ENCODE measurements at regions not wholly inside any gene's neighbourhood (a gene's known extent, or its start where the extent isn't known, plus 50 kb on each side); places are given as distances from the start of the nearest gene placed in this dataset.
A peak's percentile ranks its signal among the peaks of the same experiment; 100 is the strongest.

GRCh38 chr18:50475538-50476193 is 84.2 kb upstream of the MAPK4 start:
- Histone ChIP-seq H3K4me3 (ENCODE audit: low read length) (no peak overlapping the region), H3K9me3 (ENCODE audit: control insufficient read depth, low read depth, low read length) (no peaks in the 10 kb centered on the region), H3K27ac (ENCODE audit: low read length) (no peak overlapping the region), H3K4me1 (ENCODE audit: control insufficient read depth, insufficient read depth, low read length) (no peaks in the 10 kb centered on the region), H3K27me3 (ENCODE audit: control insufficient read depth, insufficient read depth, low read length) (no peaks in the 10 kb centered on the region), H3K36me3 (ENCODE audit: control insufficient read depth, insufficient read depth, low read length) (no peaks in the 10 kb centered on the region)
- peak in 1 of 2 donors; percentile 13 for DNase-seq
- no CpG with 5 or more reads among the region's 4 CpGs for WGBS (ENCODE audit: insufficient coverage, low lambda C conversion rate)

DNA sequence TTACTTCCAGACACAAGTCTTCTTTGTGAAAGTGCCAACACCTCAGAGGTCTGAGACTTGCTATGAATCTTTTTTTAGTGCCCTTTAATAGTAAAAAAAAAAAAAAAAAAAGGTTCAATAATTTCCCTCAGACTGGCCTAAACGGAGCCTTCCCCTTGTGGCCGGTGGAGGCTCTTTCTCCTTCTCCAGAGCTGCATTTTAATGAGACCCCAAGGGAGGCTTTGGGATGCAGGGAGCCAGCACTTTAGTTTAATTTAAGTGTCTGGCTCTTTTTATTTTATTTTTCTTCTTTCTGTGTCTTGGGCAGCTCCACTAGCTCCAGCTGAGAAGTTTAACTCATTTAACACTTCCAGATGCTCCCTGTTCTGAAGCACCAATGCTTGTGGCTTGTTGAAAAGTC is 67.8 kb upstream of the MAPK4 start:
- DNase-seq: no peak
- H3K4me1 ChIP-seq (ENCODE audit: control insufficient read depth, insufficient read depth, low read length): no peaks in the 10 kb centered on the region
- WGBS (ENCODE audit: insufficient coverage, low lambda C conversion rate): no CpG with 5 or more reads among the region's 2 CpGs

GRCh38 chr18:50494569-50494968 is 65.3 kb upstream of the MAPK4 start:
- Histone ChIP-seq H3K36me3 (ENCODE audit: control insufficient read depth, insufficient read depth, low read length) (no peaks in the 10 kb centered on the region), H3K4me1 (ENCODE audit: control insufficient read depth, insufficient read depth, low read length) (no peaks in the 10 kb centered on the region), H3K27ac (ENCODE audit: low read length) (no peak overlapping the region), H3K27me3 (ENCODE audit: control insufficient read depth, insufficient read depth, low read length) (no peaks in the 10 kb centered on the region), H3K9me3 (ENCODE audit: control insufficient read depth, low read depth, low read length) (no peaks in the 10 kb centered on the region), H3K4me3 (ENCODE audit: low read length) (no peak overlapping the region)
- no CpG with 5 or more reads among the region's 3 CpGs for WGBS (ENCODE audit: insufficient coverage, low lambda C conversion rate)
- no peak for DNase-seq

More for the DNA sequence above, 67.8 kb upstream of the MAPK4 start:
- no peaks in the 10 kb centered on the region for H3K27me3 ChIP-seq (ENCODE audit: control insufficient read depth, insufficient read depth, low read length)
- H3K4me3 ChIP-seq (ENCODE audit: low read length): no peak overlapping the region
- H3K9me3 ChIP-seq (ENCODE audit: control insufficient read depth, low read depth, low read length): no peaks in the 10 kb centered on the region
- no peak overlapping the region for H3K27ac ChIP-seq (ENCODE audit: low read length)
- H3K36me3 ChIP-seq (ENCODE audit: control insufficient read depth, insufficient read depth, low read length): no peaks in the 10 kb centered on the region

DNA sequence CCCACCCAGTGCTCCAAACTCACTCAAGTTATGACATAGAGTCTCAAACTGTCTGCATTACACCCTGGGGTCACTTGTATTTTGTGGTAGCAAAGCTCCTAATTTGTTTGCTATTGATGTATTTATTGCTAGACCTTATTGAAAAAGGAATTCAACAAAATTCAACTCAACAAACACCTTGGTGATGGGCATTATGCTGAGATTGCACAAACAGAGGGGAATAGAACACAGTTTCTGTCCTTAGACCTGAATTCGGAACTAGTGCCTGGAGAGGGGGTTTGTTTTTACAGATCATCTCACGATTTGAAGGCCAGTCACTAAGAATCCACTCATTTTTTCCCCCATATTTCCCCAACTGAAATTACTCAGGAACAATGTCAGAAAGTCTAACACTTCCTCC is 53.5 kb upstream of the MAPK4 start:
- Histone ChIP-seq H3K4me1 (ENCODE audit: control insufficient read depth, insufficient read depth, low read length) (no peaks in the 10 kb centered on the region), H3K4me3 (ENCODE audit: low read length) (no peak overlapping the region), H3K27ac (ENCODE audit: low read length) (no peak overlapping the region), H3K9me3 (ENCODE audit: control insufficient read depth, low read depth, low read length) (no peaks in the 10 kb centered on the region), H3K36me3 (ENCODE audit: control insufficient read depth, insufficient read depth, low read length) (no peaks in the 10 kb centered on the region), H3K27me3 (ENCODE audit: control insufficient read depth, insufficient read depth, low read length) (no peaks in the 10 kb centered on the region)
- WGBS (ENCODE audit: insufficient coverage, low lambda C conversion rate): 88% methylated on average over 1 of the region's 2 CpGs
- DNase-seq: no peak

DNA sequence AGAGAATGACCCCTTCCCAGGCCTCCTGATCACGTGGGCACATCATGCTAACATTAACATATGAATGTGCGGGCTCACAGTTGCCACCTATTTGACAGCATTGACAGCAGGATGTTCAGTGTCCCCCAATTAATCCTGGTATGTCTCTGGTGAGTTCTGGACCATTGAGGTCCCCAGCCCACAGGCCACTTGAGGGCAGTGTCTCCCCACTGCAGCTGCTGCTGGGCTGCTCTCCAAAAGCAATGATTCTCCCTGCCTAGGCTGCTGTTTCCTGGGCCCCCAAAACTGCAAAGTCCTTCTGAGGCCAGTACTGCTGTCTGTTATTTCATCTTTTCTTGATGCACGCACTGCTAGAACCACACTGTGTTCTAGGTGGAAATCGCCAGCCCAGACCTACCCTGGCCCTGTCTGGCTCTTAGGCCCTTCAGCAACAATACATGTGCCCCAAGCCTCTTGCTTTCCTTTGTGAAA is 52.7 kb upstream of the MAPK4 start:
- no peak overlapping the region for H3K4me3 ChIP-seq (ENCODE audit: low read length)
- H3K4me1 ChIP-seq (ENCODE audit: control insufficient read depth, insufficient read depth, low read length): no peaks in the 10 kb centered on the region
- no peak overlapping the region for H3K27ac ChIP-seq (ENCODE audit: low read length)
- no peaks in the 10 kb centered on the region for H3K9me3 ChIP-seq (ENCODE audit: control insufficient read depth, low read depth, low read length)
- 20% methylated on average over 1 of the region's 4 CpGs for WGBS (ENCODE audit: insufficient coverage, low lambda C conversion rate)
- DNase-seq: peak; percentile 34 to 38
- no peaks in the 10 kb centered on the region for H3K27me3 ChIP-seq (ENCODE audit: control insufficient read depth, insufficient read depth, low read length)
- H3K36me3 ChIP-seq (ENCODE audit: control insufficient read depth, insufficient read depth, low read length): no peaks in the 10 kb centered on the region

- H3K27ac ChIP-seq (ENCODE audit: low read length): no peak overlapping the region
- no peaks in the 10 kb centered on the region for H3K4me1 ChIP-seq (ENCODE audit: control insufficient read depth, insufficient read depth, low read length)
- no peak for DNase-seq
- no peak overlapping the region for H3K4me3 ChIP-seq (ENCODE audit: low read length)
- H3K27me3 ChIP-seq (ENCODE audit: control insufficient read depth, insufficient read depth, low read length): no peaks in the 10 kb centered on the region
- H3K36me3 ChIP-seq (ENCODE audit: control insufficient read depth, insufficient read depth, low read length): no peaks in the 10 kb centered on the region
- WGBS (ENCODE audit: insufficient coverage, low lambda C conversion rate): no CpG with 5 or more reads among the region's 1 CpG
- H3K9me3 ChIP-seq (ENCODE audit: control insufficient read depth, low read depth, low read length): no peaks in the 10 kb centered on the region
Measured at GRCh38 chr18:50508228-50508627, 51.7 kb upstream of the MAPK4 start.

DNA sequence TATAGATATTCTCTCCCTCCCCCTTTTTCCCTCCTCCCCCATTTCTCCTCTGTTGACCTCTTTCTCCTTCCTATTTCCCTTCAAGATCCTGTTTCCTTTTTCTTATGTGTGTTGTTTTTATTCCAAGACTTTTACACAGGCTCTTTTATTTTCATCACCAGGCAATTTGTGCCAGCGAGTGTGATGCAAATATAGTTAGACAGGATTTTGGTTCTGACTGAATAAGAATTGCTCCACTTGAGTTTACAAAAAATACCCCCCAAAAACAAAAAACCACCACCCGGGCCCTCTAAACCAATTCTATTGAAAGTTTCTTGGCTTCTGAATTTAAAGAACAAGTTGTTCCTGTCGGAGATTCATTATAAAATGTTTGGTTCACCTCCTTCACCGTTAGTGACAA is 50.9 kb upstream of the MAPK4 start:
- no peaks in the 10 kb centered on the region for H3K9me3 ChIP-seq (ENCODE audit: control insufficient read depth, low read depth, low read length)
- 90% methylated on average over 2 of the region's 4 CpGs for WGBS (ENCODE audit: insufficient coverage, low lambda C conversion rate)
- no peaks in the 10 kb centered on the region for H3K36me3 ChIP-seq (ENCODE audit: control insufficient read depth, insufficient read depth, low read length)
- H3K4me3 ChIP-seq (ENCODE audit: low read length): no peak overlapping the region
- H3K27ac ChIP-seq (ENCODE audit: low read length): no peak overlapping the region
- DNase-seq: no peak
- no peaks in the 10 kb centered on the region for H3K4me1 ChIP-seq (ENCODE audit: control insufficient read depth, insufficient read depth, low read length)
- no peaks in the 10 kb centered on the region for H3K27me3 ChIP-seq (ENCODE audit: control insufficient read depth, insufficient read depth, low read length)

Measured in large intestine (tissue), 3 donors.